ENCODE measurements at regions not wholly inside any gene's neighbourhood (a gene's known extent, or its start where the extent isn't known, plus 50 kb on each side); places are given as distances from the start of the nearest gene placed in this dataset.

GRCh38 chr4:24044610-24045589 lies 155.1 kb upstream of the PPARGC1A start:
- WGBS, 2 donors = 92 to 95% methylated on average over 5 of the region's 5 CpGs
- no peak for DNase-seq (ENCODE audit: low spot score in 2 of 2)
- TF ChIP-seq CTCF (IDR thresholded peaks at IDR 0.05) (no peak), POLR2A (IDR thresholded peaks at IDR 0.05) (no peak)
- intact Hi-C loops (cut with DNase I; ENCODE audit: low total_unique reads) = no loop called here
- H3K4me3 ChIP-seq (ENCODE audit: low read depth, poor library complexity, severe bottlenecking) = no peak overlapping the region

GRCh38 chr4:24042094-24042493 lies 152.2 kb upstream of the PPARGC1A start:
- DNase-seq (ENCODE audit: low spot score in 2 of 2) = no peak
- no peak overlapping the region for H3K4me3 ChIP-seq (ENCODE audit: low read depth, poor library complexity, severe bottlenecking)
- intact Hi-C loops (cut with DNase I; ENCODE audit: low total_unique reads) = no loop called here
- 66 to 70% methylated on average over 1 of the region's 1 CpG for WGBS, 2 donors
- TF ChIP-seq CTCF (IDR thresholded peaks at IDR 0.05) (no peak), POLR2A (IDR thresholded peaks at IDR 0.05) (no peak)

- intact Hi-C loops (cut with DNase I; ENCODE audit: low total_unique reads) = no loop called here
- WGBS, 2 donors = 56 to 61% methylated on average over 3 of the region's 3 CpGs
- no peak for TF ChIP-seq POLR2A (IDR thresholded peaks at IDR 0.05)
- no peak for TF ChIP-seq CTCF (IDR thresholded peaks at IDR 0.05)
- H3K4me3 ChIP-seq (ENCODE audit: low read depth, poor library complexity, severe bottlenecking) = no peak overlapping the region
- no peak for DNase-seq (ENCODE audit: low spot score in 2 of 2)
These were observed 151.0 kb upstream of the PPARGC1A start for GRCh38 chr4:24040811-24041210.

- WGBS, 2 donors = 71 to 75% methylated on average over 5 of the region's 5 CpGs
- DNase-seq (ENCODE audit: low spot score in 2 of 2) = no peak
- TF ChIP-seq POLR2A (IDR thresholded peaks at IDR 0.05) = no peak
- TF ChIP-seq CTCF (IDR thresholded peaks at IDR 0.05) = no peak
- intact Hi-C loops (cut with DNase I; ENCODE audit: low total_unique reads) = no loop called here
- no peak overlapping the region for H3K4me3 ChIP-seq (ENCODE audit: low read depth, poor library complexity, severe bottlenecking)
These were observed 143.8 kb upstream of the PPARGC1A start for GRCh38 chr4:24033626-24034025.

GRCh38 chr4:24032371-24032989 lies 142.6 kb upstream of the PPARGC1A start:
- WGBS, 2 donors = 63 to 67% methylated on average over 2 of the region's 2 CpGs
- no peak for DNase-seq (ENCODE audit: low spot score in 2 of 2)
- no peak overlapping the region for H3K4me3 ChIP-seq (ENCODE audit: low read depth, poor library complexity, severe bottlenecking)
- TF ChIP-seq POLR2A (IDR thresholded peaks at IDR 0.05) (no peak), CTCF (IDR thresholded peaks at IDR 0.05) (no peak)
- intact Hi-C loops (cut with DNase I; ENCODE audit: low total_unique reads) = no loop called here
